Right ventricle myocardium inferior (tissue), 1 donor: ENCODE measurements at regions not wholly inside any gene's neighbourhood (a gene's known extent, or its start where the extent isn't known, plus 50 kb on each side); places are given as distances from the start of the nearest gene placed in this dataset.
"Not testable (repeated sequence)": the region's sequence is repeated elsewhere in the genome, so short reads cannot be mapped to it uniquely, and the experiment has no call there.

Experiments
- ATAC-seq: fragments of 200-7000 bp; cut with Tn5 transposase; one replicate; pipeline ENCODE4 v1.9.1; 2020; ENCODE audit warnings: mild to moderate bottlenecking, moderate library complexity
- DNase-seq: peaks from one replicate; pipeline ENCODE4 v3.0.0; 2021; ENCODE audit errors: missing footprints
- intact Hi-C: fragments of 100-400 bp; cut with DNase I; formaldehyde crosslinking; loops from one replicate; pipeline ENCODE4 v1.11.0; 2022
- donor health status: DM: no; HTN: yes; CAD: no; lungs with severe emphysema.

DNA sequence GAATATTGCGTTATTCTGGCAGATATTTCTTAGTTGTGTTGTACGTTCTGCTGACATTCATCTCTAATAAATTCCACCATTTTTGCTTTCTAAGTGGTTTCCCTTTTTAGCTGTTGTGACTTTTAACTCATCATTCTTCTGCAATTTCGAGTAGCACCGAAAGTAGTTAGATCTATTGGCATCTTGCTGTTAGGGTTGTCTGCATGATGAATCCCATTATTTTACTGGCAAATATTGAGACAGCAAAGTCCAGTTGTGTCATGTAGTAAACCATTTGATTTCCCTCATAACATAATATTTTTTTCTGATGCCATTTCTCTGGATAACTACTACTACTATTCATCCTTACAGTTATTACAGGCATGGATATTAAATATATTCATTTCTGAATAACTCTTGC is 143.9 kb downstream of the SLITRK1 start:
- DNase-seq (no peak), ATAC-seq (no peak)
- intact Hi-C loops, result no loop called here

DNA sequence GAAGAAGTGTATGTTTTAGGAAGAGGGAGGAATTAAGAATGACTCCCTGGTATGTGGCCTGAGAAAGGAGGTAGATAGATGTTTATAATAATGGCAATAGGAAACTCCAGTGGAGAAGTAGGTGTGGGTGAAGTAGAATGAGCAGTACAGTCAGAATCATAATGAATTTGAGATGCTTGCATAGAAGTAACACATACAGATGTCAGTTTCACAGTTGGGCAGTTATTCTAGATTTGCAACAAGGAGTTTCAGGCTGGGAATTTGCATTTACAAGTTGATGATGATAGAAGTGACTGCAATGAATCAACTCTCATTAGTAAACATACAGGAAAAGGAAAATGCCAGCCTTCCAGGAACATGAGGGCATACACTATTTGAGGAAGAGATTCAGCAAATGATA is 149.0 kb downstream of the SLITRK1 start:
- no peak for ATAC-seq
- no peak for DNase-seq
- intact Hi-C loops, result no loop called here

DNA sequence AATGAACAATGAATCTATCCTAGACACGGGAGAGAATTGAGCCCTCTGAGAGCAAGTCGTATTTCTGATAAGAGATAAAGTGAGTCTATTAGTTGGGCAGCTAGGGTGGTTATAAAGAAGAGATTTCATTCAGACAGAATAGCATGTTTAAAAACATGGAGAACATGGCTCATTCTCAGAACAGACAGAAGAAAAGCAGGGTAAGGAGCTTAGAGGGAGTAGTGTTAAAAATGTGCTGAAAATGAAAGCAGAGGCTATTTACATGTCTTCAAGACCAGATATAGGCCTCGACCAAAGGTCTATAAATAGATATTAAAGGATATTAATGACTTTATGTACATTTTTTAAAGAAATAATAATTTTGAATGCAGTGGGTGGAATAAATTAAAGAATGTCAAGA is 149.5 kb downstream of the SLITRK1 start:
- DNase-seq (no peak), ATAC-seq (no peak)
- intact Hi-C loops, result no loop called here

DNA sequence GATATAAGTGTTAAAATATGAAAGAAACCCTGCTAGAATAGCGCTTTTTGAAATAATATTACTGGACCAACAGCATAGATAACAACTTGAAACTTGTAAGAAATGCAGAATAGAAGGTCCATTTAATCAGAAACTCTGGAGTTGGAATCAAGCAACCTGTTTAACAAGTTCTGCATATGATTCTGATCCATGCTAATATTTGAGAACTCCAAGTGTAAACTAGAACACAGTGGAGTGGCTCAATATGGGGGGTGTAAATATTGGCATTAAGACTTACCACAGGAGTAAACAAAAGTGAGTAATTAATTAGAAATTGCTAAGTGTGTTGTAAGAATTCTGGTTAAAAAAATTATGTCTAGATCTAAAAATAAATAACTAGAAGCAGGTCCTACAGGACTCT is 151.2 kb downstream of the SLITRK1 start:
- no peak for DNase-seq
- ATAC-seq, result no peak
- intact Hi-C loops, result no loop called here

DNA sequence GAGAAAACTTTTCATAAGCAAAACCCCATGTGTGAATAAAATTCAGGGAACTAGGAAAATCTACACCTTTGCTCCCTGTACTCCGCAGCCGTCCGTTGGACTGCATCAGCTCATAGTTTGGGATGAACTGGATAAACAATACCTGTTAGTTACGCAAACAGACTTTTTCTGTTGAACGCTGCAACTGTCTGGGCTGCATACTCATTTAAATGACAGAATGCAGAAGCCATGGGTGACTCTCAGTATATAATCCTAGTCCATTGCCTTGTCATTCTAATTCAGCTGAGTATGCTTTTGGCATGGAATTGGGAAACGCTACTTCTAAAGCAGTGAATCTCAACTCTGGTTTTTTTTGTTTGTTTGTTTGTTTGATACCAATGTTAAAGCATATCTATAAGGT is 151.6 kb downstream of the SLITRK1 start:
- intact Hi-C loops, result no loop called here
- DNase-seq (no peak), ATAC-seq (no peak)

DNA sequence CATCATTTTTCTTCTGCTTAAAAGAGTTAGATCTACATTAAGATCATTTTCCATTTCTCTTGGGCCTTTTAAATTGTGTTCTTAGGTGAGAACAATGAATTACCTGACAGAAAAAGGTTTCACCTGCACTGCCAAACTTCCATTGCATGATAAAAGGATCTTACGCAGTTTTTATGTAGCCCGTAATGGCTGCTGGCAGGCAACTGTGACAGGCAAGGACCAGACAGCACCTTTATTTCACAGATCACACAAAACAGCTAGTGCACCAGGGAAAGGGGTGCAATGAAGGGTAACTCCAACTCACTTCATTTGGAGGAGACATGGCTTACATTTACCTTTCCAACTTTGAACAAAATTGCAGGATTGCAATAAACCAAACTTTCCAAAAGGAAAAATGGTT is 159.8 kb downstream of the SLITRK1 start:
- intact Hi-C loops, result no loop called here
- DNase-seq, result no peak
- no peak for ATAC-seq

DNA sequence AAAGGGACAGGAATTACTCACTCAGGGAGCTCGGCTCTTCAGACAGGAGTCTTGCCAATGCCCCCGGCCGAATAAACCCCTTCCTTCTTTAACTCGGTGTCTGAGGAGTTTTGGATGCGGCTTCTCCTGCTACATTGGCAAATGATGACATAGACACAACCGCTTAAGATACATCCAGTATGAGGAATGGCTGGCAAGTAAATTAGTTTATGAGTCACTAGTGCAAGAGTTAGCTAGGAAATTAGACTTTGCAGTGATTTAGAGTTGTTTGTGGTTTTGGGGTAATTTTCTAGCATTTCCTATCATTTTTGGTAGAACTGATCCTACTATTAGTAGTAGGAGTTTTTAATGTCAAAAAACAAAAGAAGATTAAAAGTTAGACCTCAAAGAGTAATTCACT is 166.2 kb downstream of the SLITRK1 start:
- ATAC-seq (no peak), DNase-seq (no peak)
- intact Hi-C loops, result no loop called here

DNA sequence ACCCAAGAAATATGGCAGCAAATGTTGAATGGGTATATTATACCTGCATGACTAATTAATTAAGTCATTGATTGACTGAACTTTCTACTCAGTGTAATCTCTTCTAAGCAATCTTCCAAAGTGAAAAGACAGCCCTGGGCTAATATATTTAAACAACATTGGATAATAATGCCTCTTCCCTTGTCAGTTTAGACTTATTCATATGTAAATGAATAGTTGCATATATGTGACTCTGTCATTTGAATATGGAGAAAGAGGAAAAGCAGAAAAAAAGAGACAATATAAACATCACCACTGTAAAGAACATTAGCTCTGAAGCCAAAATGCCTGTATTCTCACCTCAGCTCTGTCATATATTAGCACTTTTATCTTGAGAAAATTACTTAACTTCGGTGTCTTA is 168.0 kb downstream of the SLITRK1 start:
- ATAC-seq (no peak), DNase-seq (no peak)
- intact Hi-C loops, result no loop called here

DNA sequence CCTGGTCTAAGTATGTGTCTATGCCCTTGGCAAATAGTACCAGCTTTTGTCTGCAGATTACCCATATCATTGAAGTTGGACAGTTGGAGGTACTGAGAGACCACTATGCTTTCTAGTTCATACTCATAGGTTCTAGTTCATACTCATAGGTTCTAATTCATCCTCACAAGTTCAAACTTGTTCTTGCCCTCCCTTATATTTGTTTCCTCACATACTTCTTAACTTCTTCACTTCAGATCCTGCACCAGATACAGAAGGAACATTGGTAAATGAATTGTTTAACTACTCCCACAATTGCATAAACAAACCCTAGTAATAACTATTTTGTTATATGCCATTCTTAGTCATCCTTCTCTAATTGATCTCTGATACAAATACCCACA is 172.2 kb downstream of the SLITRK1 start:
- ATAC-seq, result no peak
- intact Hi-C loops, result no loop called here
- DNase-seq, result no peak

DNA sequence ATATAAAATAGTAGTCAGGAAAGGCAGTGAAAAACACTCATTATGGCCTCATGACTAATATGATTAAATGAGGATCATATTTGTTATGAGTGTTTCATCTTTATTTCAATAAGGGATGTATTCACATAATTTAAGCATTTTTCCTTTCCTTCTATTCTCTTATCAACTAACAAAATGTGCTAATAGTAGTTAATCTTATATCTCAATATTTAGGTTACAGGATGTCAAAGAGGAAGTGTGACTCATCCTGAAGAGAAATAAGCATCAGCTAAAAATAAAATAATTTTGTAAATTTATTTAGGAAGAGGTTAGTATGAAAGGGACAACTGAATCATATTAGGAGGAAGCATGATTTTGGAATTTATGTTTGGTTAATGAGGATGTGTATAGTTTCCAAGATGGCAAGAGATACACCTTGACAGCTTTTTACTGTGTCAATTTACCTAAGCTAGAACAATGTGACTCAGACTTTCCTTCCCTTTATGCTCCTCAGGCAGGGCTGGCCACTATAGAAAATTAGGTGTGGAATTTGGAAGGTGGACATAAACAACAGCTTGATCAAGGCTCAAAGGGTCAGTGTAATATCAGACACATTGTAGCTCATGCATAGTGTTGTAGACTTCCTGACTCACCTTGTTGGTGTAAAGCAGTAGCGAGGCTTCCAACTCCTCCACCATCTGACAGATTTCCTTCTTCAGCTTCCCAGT is 172.7 kb downstream of the SLITRK1 start:
- DNase-seq (no peak), ATAC-seq (no peak)
- intact Hi-C loops, result no loop called here

DNA sequence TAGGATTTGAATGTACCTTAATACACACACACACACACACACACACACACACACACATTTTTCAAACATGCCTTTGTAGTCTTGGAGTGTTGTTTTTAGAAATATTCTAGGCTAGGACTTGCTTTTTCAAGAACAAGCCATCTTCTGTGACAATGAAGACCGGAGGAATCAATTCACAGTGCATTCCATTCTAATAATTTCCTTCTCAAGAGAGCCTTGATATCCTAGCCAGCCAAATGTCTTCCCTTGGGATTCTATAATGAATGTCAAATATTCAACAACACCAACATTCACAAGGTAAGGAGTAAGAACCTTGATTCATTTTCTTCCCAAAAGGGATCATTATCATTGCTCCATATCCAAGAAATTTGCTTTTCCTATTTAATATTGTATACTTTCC is 180.3 kb downstream of the SLITRK1 start:
- DNase-seq, result no peak
- no peak for ATAC-seq
- intact Hi-C loops, result no loop called here

DNA sequence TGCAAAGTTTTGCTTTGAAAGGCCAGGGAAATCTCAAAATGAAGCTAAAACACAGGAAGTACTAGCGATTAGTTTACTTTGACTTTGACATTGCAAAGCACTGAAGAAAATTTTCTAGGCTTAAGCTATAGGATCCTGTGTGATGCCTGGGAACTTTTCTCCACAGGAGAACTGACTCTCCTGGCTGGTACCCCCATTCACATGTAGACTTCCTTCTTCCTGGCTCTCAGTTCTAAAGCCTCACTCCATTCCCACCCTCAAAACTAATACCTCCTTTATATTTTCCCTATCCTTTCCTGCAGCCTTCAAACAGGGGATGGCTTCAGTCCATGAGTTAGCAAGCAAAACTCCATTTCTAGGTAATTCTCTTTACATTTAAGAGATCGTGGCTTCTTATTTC is 189.5 kb downstream of the SLITRK1 start:
- intact Hi-C loops, result no loop called here
- no peak for DNase-seq
- no peak for ATAC-seq

DNA sequence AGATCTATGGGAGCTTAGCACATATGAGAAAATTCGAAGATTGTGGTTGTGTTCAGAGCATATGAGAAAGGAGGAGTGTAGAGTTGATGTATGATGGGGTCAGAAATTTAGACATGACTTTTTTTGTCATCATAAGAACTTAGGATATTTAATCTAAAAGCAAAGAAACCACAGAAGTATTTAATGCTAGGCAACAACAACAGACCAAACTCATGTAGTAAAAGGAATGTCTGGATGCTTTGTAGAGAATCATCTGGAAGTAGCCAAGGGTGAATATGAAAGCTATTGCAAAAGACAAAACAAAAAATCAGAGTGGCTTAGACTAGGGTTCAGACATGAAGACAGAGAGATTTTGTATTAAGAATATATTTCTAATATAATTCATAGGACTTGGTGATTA is 190.3 kb downstream of the SLITRK1 start:
- intact Hi-C loops, result no loop called here
- DNase-seq, result no peak
- ATAC-seq, result no peak

DNA sequence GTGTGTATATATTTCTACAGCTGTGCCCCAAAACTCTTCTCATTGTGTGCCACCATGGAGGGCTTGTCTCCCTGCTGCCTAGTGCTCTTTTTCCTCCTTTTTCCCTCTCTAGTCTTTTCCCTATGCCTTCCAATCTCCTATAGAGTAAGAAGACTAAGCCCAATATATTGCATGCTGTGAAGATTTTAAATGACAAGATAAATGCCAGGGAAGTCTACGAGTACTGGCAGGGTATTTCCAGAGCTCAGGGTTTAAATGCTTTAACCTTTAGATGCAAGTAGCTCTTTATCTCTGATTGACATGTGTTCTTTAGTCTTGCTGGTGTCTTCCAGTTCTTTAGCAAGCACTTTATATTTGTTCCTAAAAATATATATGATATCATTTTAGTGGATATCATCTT is 200.7 kb downstream of the SLITRK1 start:
- intact Hi-C loops, result no loop called here
- no peak for DNase-seq

DNA sequence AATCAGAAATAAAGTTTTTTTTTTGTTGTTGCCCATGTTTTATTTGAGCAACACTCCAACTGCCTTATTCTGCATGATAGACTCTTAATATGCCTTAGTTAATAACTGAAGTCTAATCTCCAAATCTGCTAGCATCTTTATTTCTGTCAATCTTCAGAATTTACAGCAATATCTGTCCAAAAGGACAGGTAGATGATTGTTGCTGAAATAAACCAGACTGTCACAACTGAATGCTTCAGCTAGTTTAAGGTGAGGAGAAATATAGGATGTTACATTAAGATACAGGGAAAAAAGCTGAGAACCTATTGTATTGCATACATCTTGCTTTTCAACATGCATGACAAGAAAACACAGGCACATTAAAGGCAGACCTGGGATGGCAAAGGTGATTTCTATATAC is 204.3 kb downstream of the SLITRK1 start:
- ATAC-seq (no peak), DNase-seq (no peak)
- intact Hi-C loops, result no loop called here

More for the DNA sequence above, 200.7 kb downstream of the SLITRK1 start:
- ATAC-seq, result no peak

DNA sequence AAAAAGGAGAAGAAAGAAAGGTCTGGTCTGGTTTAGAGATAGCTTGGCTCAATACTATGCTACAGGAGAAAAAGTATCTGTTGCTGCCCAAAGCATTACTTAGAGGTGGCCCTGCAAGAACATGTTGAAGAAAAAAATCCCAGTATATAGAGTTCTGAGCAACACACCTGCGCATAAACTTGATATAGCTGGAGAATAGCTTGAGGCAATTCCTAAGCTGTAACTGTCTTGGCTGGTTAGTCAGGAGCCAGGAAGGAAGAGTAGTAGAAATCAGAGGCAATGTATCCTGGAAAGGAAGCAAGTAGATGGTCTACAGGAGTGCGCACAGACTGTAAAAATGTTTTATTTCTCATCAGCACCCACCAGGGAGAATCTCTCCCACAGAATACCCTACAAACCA is 209.7 kb downstream of the SLITRK1 start:
- no peak for DNase-seq
- intact Hi-C loops, result no loop called here
- ATAC-seq, result no peak

DNA sequence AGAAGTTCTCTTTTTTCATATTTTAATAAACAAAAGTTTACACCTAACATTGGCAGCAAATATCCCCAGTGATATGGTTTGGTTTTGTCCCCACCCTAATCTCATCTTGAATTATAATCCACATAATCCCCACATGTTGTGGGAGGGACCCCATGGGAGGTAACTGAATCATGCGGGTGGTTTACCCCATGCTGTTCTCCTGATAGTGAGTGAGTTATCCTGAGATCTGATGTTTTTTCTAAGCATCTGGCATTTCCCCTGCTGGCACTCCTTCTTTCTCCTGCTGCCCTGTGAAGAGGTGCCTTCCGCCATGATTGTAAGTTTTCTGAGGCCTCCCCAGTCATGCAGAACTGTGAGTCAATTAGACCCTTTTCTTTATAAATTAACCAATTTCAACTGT is 214.7 kb downstream of the SLITRK1 start:
- ATAC-seq (no peak), DNase-seq (no peak)
- intact Hi-C loops, result no loop called here

DNA sequence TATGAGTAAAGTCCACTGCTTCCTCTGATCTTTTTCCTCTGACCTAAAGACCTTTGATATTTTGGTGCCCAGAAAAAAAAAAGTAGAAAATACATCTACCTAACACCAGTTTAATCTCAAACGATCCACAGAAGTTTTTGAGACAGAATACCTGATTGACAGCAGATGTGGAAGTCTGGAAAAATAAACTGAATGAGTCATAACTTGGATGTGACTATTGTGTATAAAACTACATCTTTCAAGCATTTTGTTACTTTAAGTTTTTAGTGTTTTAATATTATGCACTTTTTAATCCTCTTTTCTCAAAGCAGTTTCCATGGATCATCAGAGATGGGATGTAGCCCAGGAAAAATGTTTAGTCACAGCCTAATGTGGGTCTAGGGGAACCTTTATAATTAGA is 216.1 kb downstream of the SLITRK1 start:
- ATAC-seq (no peak), DNase-seq (no peak)
- intact Hi-C loops, result no loop called here

DNA sequence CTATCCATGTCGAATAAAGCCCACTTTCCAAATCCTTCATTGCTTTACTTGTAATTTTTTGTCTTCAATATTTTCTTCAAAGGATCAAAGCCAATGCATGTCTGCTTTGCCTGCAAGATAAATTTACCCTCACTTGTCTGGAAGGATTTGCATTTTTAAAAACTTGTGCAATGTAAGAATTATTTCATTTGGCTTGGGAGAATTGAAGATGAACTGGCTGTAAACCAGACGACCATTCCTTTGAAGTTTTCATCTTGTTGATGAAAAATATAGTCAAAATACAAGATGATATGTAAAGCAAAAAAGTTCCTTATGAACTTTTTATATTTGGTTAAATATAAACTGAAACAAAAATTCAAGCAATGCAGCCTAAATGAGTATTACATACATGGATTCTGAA is 225.0 kb downstream of the SLITRK1 start:
- ATAC-seq (no peak), DNase-seq (no peak)
- intact Hi-C loops, result no loop called here

DNA sequence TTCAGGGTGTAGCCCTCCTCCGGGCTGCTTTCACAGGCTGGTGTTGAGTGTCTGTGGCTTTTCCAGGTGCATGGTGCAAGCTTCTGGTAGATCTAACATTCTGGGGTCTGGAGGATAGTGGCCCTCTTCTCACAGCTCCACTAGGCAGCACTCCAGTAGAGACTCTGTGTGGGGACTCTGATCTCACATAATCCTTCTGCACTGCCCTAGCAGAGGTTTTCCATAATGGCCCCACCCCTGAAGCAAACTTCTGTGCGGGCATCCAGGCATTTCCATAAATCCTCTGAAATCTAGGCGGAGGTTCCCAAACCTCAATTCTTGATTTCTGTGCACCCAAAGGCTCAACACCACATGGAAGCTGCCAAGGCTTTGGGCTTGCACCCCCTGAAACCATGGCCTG is 239.7 kb downstream of the SLITRK1 start:
- ATAC-seq, DNase-seq, intact Hi-C loops: not testable (repeated sequence)

DNA sequence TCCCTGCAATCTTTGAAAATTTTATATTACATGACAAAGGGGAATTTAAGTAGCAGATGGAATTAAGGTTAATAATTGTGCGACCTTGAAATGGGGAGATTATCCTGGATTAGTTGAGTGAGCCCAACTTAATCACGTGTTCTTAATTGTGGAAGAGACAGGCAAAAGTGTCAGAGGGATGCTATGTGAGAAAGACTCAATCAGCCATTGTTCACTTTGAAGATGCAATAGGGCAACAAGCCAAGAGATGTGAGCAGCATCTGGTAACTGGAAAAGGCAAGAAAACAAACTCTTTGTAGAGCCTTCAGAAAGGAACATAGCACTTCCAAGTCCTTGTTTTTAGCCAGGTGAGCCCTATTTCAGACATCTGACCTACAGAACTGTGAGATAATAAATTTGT is 247.7 kb downstream of the SLITRK1 start:
- ATAC-seq, result no peak
- DNase-seq, result no peak
- intact Hi-C loops, result no loop called here

DNA sequence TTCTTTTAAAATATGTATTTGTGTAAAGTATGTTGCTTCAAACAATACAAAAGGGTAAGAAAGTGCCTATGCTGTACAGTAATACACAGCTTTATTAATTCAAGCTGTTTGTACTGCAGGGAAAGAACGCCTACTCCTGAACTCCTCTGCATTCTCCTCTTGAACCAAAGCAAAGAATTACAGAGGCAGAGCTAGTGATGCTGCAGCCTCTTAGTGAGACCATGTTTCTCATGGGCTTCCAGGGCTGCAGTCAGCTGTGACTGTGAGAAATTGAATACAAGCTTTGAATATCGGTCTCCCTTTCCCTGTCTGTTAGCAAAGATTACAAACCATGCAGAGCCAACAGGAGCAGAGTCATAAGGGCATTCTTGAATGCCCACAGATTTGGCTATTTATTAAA is 248.5 kb downstream of the SLITRK1 start:
- no peak for ATAC-seq
- DNase-seq, result no peak
- intact Hi-C loops, result no loop called here
